HPDE6-E6E7 (cell line): ENCODE measurements at regions not wholly inside any gene's neighbourhood (a gene's known extent, or its start where the extent isn't known, plus 50 kb on each side); places are given as distances from the start of the nearest gene placed in this dataset.

Experiments
- DNase-seq: peaks from one replicate; pipeline ENCODE4 v3.0.0; 2011; ENCODE audit warnings: missing footprints; ENCODE audit errors: extremely low spot score

GRCh38 chr3:31343075-31343474, 189.7 kb upstream of the STT3B start:
- DNase-seq: no peak

GRCh38 chr3:31345581-31345980, 187.1 kb upstream of the STT3B start:
- DNase-seq: no peak

- no peak for DNase-seq
Observed at GRCh38 chr3:31346542-31346979, 186.2 kb upstream of the STT3B start.

GRCh38 chr3:31349001-31349748, 183.6 kb upstream of the STT3B start:
- DNase-seq: no peak

- no peak for DNase-seq
Observed at GRCh38 chr3:31350307-31350706, 182.4 kb upstream of the STT3B start.

- no peak for DNase-seq
Observed at GRCh38 chr3:31352331-31352730, 180.4 kb upstream of the STT3B start.

- no peak for DNase-seq
Observed at GRCh38 chr3:31353166-31353565, 179.6 kb upstream of the STT3B start.

- DNase-seq: no peak
Observed at GRCh38 chr3:31354373-31354772, 178.4 kb upstream of the STT3B start.

GRCh38 chr3:31355807-31356206, 176.9 kb upstream of the STT3B start:
- no peak for DNase-seq

GRCh38 chr3:31356941-31357340, 175.8 kb upstream of the STT3B start:
- DNase-seq: no peak

GRCh38 chr3:31357451-31357850, 175.3 kb upstream of the STT3B start:
- DNase-seq: no peak

- DNase-seq: no peak
Observed at GRCh38 chr3:31358473-31359070, 174.2 kb upstream of the STT3B start.

- DNase-seq: no peak
Observed at GRCh38 chr3:31361371-31362273, 171.1 kb upstream of the STT3B start.

GRCh38 chr3:31364188-31364587, 168.5 kb upstream of the STT3B start:
- DNase-seq: no peak

GRCh38 chr3:31364711-31365110, 168.0 kb upstream of the STT3B start:
- no peak for DNase-seq

- DNase-seq: no peak
Observed at GRCh38 chr3:31367518-31367917, 165.2 kb upstream of the STT3B start.

GRCh38 chr3:31369637-31370379, 162.9 kb upstream of the STT3B start:
- no peak for DNase-seq

- DNase-seq: no peak
Observed at GRCh38 chr3:31370380-31370666, 162.4 kb upstream of the STT3B start.

GRCh38 chr3:31370681-31371080, 162.0 kb upstream of the STT3B start:
- DNase-seq: no peak

GRCh38 chr3:31371484-31372177, 161.1 kb upstream of the STT3B start:
- DNase-seq: no peak

GRCh38 chr3:31373681-31374080, 159.0 kb upstream of the STT3B start:
- no peak for DNase-seq
